ENCODE measurements at regions not wholly inside any gene's neighbourhood (a gene's known extent, or its start where the extent isn't known, plus 50 kb on each side); places are given as distances from the start of the nearest gene placed in this dataset.

GRCh38 chrX:44071847-44072551 lies 98.8 kb upstream of the NDP start:
- TF ChIP-seq CTCF (IDR thresholded peaks at IDR 0.05; ENCODE audit: insufficient read depth, low read depth, low read length) (no peak), EZH2 (IDR thresholded peaks at IDR 0.05; ENCODE audit: insufficient read depth, low read length) (no peak)

All from astrocyte (in vitro differentiated cells and primary cell).